ENCODE measurements at regions not wholly inside any gene's neighbourhood (a gene's known extent, or its start where the extent isn't known, plus 50 kb on each side); places are given as distances from the start of the nearest gene placed in this dataset.

- no peak for TF ChIP-seq BCL3 (CRISPR knock-in tag; IDR thresholded peaks at IDR 0.05)
- no peak for TF ChIP-seq ZNF550 (CRISPR knock-in tag; IDR thresholded peaks at IDR 0.05; ENCODE audit: borderline replicate concordance)
- no peak for TF ChIP-seq ZNF318 (CRISPR knock-in tag; IDR thresholded peaks at IDR 0.05)
- 0 out of 2 replicates have a peak, but pooled peaks have one; percentile 16 for TF ChIP-seq ARID5B (CRISPR knock-in tag; IDR thresholded peaks at IDR 0.05)
- no peak for TF ChIP-seq FOXA1 (IDR thresholded peaks at IDR 0.05)
- no peak; the same call in 1 of the 2 replicates for TF ChIP-seq FOXA1 (CRISPR knock-in tag; IDR thresholded peaks at IDR 0.05)
- TF ChIP-seq ELF3 (CRISPR knock-in tag; IDR thresholded peaks at IDR 0.05) = peak; percentile 37; the same call in 1 of the 2 replicates
- TF ChIP-seq ZFP90 (CRISPR knock-in tag; IDR thresholded peaks at IDR 0.05; ENCODE audit: borderline replicate concordance) = no peak
- TF ChIP-seq THRA (CRISPR knock-in tag; IDR thresholded peaks at IDR 0.05; ENCODE audit: borderline replicate concordance) = no peak
- no peak for TF ChIP-seq ZNF501 (CRISPR knock-in tag; IDR thresholded peaks at IDR 0.05)
- TF ChIP-seq ZMAT3 (CRISPR knock-in tag; conservative IDR thresholded peaks at IDR 0.05) = no peak
Observed at GRCh38 chr14:21915826-21916225, 242.2 kb upstream of the OR4E1 start (continued).

Measured in HepG2 (cell line).